ENCODE measurements at regions not wholly inside any gene's neighbourhood (a gene's known extent, or its start where the extent isn't known, plus 50 kb on each side); places are given as distances from the start of the nearest gene placed in this dataset.

GRCh38 chr10:28397229-28397628, 94.4 kb upstream of the MPP7 start:
- TF ChIP-seq CTCF (IDR thresholded peaks at IDR 0.05; ENCODE audit: borderline replicate concordance, extremely low read depth, low read length, poor library complexity, severe bottlenecking) (no peak), EZH2 (IDR thresholded peaks at IDR 0.05; ENCODE audit: borderline replicate concordance, low read depth, low read length, severe bottlenecking) (no peak)

All from DND-41 (cell line).